GM12875 (cell line): ENCODE measurements at regions not wholly inside any gene's neighbourhood (a gene's known extent, or its start where the extent isn't known, plus 50 kb on each side); places are given as distances from the start of the nearest gene placed in this dataset.

Source experiments
- H3K4me3 ChIP-seq: one replicate; pipeline ENCODE4 v1.5.1; 2011; ENCODE audit warnings: low read depth, low read length, control low read depth
- CTCF ChIP-seq: IDR thresholded peaks from 2 replicates; pipeline ENCODE4 v1.5.1; 2011; ENCODE audit warnings: low read depth, mild to moderate bottlenecking, control low read depth, inconsistent platforms, low read length, moderate library complexity, borderline replicate concordance; ENCODE audit not compliant: insufficient read depth

GRCh38 chr2:589281-590130 lies 87.7 kb downstream of the TMEM18 start:
- no peak overlapping the region for H3K4me3 ChIP-seq
- TF ChIP-seq CTCF = no peak

DNA sequence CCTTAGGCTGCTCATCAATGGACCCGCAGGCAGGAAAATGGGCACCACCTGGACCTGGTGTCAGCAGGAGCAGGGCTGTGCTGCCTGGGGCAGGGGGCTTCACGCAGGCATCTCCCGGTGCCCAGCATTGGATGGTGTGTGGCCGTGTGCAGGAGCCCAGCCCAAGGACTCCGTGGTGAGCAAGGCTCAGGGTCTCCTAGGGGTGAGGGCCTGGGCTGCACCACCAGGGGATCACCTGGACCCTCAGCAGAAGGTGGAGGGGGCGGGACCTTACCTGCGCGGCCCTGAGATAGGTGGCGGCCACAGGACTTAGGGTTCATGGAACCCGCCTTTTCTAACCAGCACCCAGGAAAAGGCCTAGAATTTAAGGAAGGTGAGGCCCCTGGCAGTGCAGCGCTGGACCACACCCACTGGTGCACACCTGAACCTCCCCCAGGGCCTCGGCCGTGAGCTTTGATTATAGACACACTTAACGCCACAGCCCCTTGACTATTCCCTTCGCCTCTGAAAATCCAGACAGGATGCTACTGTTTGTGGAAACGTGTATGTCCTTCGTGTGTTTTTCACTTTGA lies 89.0 kb downstream of the TMEM18 start:
- no peak overlapping the region for H3K4me3 ChIP-seq
- TF ChIP-seq CTCF = no peak

DNA sequence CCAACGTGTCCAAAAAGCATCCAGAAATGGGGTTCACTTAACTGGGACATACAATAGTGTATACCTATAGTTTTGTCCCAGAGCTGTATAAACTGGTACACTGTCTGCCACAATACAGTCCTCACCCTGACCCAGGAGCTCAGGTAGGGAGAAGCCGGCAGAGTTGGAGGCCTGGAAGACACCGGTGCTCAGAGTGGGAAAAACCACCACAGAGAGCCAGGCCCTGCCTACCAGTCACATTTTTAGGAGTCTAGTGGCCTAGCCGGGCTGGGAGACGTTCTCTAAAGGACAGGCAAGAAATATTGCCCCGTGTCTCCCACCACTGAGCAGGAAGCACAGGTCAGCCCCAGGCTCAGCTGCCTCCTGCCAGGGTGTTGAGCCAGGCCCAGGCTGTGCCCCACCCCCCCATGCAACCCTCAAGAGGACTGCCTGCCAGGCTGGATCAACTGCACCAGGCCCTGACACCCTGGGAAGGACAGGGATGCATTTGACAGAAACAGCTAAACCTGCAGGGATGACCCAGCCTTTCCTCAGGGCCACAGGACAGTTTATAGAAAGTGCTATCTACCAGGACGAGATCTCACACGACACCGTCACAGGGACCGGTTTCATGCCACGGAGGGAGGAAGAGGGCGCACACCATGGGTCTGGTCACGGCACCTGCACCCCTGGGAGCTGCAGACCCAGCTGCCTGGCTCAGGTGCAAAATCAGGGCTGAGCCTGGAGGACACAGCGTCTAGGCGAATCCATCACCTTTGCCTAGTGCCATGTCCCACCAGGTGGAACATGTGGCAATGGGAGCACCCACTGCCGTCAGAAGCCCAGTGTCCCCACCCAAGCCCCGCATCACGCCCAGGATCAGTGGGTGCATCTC lies 89.9 kb downstream of the TMEM18 start:
- TF ChIP-seq CTCF = no peak
- no peak overlapping the region for H3K4me3 ChIP-seq

GRCh38 chr2:586641-587076 lies 90.5 kb downstream of the TMEM18 start:
- no peak for TF ChIP-seq CTCF
- no peak overlapping the region for H3K4me3 ChIP-seq

DNA sequence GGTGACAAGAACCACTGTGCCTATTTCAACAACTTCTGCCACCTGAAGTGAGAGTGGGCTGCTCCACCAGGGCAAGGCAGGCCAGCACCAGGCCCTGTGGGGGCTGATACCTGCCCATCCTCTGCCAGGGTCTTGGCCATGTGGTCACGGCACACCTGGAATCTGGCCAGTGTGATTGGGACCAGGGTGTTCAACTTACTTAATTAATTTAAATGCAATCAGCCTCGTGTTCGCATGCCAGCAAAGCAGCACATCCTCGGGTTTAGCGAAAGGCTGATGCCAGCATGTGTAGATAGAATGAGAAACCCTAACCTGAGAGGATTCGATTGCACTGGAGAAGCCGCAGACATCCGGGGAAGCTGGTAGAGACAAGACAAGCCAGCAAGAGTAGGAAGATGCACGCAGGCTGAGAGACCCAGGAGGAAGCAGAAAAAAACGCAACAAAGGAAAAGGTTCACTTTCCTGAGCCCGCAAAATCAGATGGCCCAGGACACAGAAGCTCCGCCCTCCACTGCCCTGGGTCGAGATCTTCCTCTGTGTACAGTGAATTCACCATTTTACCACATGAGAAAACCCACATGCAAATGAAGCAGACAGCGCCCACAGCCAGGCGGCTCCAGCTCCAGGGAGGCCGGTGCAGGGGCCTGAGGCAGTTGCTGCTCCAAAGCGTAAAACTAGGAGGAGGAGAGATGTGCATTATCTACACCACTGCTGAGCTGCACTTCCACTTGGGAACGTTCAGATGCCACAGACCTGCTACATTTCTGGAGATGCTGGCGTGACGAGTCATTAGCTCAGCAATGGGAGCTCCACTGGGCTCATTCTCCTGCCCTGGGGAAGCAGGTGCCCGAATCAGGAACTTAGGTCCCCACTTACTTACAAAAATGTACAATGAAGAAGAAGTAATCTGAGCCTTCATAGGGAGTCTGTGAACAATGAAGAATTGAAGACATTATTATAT lies 92.1 kb downstream of the TMEM18 start:
- TF ChIP-seq CTCF = no peak
- H3K4me3 ChIP-seq = no peak overlapping the region

GRCh38 chr2:583666-584065 lies 93.5 kb downstream of the TMEM18 start:
- TF ChIP-seq CTCF = 0 out of 2 replicates have a peak, but pooled peaks have one; percentile 1
- no peak overlapping the region for H3K4me3 ChIP-seq
